ENCODE measurements at regions not wholly inside any gene's neighbourhood (a gene's known extent, or its start where the extent isn't known, plus 50 kb on each side); places are given as distances from the start of the nearest gene placed in this dataset.

- no peak overlapping the region for H2AFZ ChIP-seq (ENCODE audit: low read length)
- no peaks in the 10 kb centered on the region for H3K4me1 ChIP-seq (ENCODE audit: control insufficient read depth, extremely low read depth, insufficient read depth, low read length)
- no peak overlapping the region for H3K9ac ChIP-seq (ENCODE audit: insufficient read depth, low read length)
- H3K4me2 ChIP-seq (ENCODE audit: extremely low read depth, insufficient read depth, low read length): no peak overlapping the region
- no peaks in the 10 kb centered on the region for H4K20me1 ChIP-seq (ENCODE audit: control insufficient read depth, extremely low read depth, insufficient read depth, low read length)
- no peak for TF ChIP-seq CTCF (conservative IDR thresholded peaks at IDR 0.05 in 1 of 2, IDR thresholded peaks at IDR 0.05 in 1 of 2; ENCODE audit: low read depth in 1 of 2, low read length in 2 of 2)
- TF ChIP-seq EZH2 (IDR thresholded peaks at IDR 0.05; ENCODE audit: low read length, missing control alignments): no peak
- no peak overlapping the region for H3K27ac ChIP-seq (ENCODE audit: insufficient read depth, low read length)
- no peak overlapping the region for H3K4me3 ChIP-seq (replicated peaks in 1 of 4; ENCODE audit: control extremely low read depth in 1 of 4, insufficient read depth in 1 of 4, low read depth in 3 of 4, low read length in 4 of 4)
- H3K79me2 ChIP-seq (ENCODE audit: control insufficient read depth, insufficient read depth, low read length): no peaks in the 10 kb centered on the region
- H3K27me3 ChIP-seq (ENCODE audit: control insufficient read depth, insufficient read depth, low read length): no peaks in the 10 kb centered on the region
- no peaks in the 10 kb centered on the region for H3K36me3 ChIP-seq (ENCODE audit: control insufficient read depth, insufficient read depth, low read length)
- H3K9me3 ChIP-seq (ENCODE audit: control insufficient read depth, insufficient read depth, low read depth, low read length): peaks cover 2% of the 10 kb centered on the region
- DNase-seq (ENCODE audit: low read depth in 2 of 2): no peak
Observed at GRCh38 chr2:505941-506340, 171.3 kb downstream of the TMEM18 start.

GRCh38 chr2:503288-503999 is 173.8 kb downstream of the TMEM18 start:
- H4K20me1 ChIP-seq (ENCODE audit: control insufficient read depth, extremely low read depth, insufficient read depth, low read length): no peaks in the 10 kb centered on the region
- H3K4me3 ChIP-seq (replicated peaks in 1 of 4; ENCODE audit: control extremely low read depth in 1 of 4, insufficient read depth in 1 of 4, low read depth in 3 of 4, low read length in 4 of 4): no peak overlapping the region
- H3K9ac ChIP-seq (ENCODE audit: insufficient read depth, low read length): no peak overlapping the region
- no peak overlapping the region for H3K27ac ChIP-seq (ENCODE audit: insufficient read depth, low read length)
- no peak for DNase-seq (ENCODE audit: low read depth in 2 of 2)
- H3K9me3 ChIP-seq (ENCODE audit: control insufficient read depth, insufficient read depth, low read depth, low read length): no peaks in the 10 kb centered on the region
- H3K4me1 ChIP-seq (ENCODE audit: control insufficient read depth, extremely low read depth, insufficient read depth, low read length): no peaks in the 10 kb centered on the region
- no peaks in the 10 kb centered on the region for H3K36me3 ChIP-seq (ENCODE audit: control insufficient read depth, insufficient read depth, low read length)
- no peak for TF ChIP-seq EZH2 (IDR thresholded peaks at IDR 0.05; ENCODE audit: low read length, missing control alignments)
- TF ChIP-seq CTCF (conservative IDR thresholded peaks at IDR 0.05 in 1 of 2, IDR thresholded peaks at IDR 0.05 in 1 of 2; ENCODE audit: low read depth in 1 of 2, low read length in 2 of 2): no peak
- H3K4me2 ChIP-seq (ENCODE audit: extremely low read depth, insufficient read depth, low read length): no peak overlapping the region
- no peaks in the 10 kb centered on the region for H3K79me2 ChIP-seq (ENCODE audit: control insufficient read depth, insufficient read depth, low read length)
- no peak overlapping the region for H2AFZ ChIP-seq (ENCODE audit: low read length)
- no peaks in the 10 kb centered on the region for H3K27me3 ChIP-seq (ENCODE audit: control insufficient read depth, insufficient read depth, low read length)

DNA sequence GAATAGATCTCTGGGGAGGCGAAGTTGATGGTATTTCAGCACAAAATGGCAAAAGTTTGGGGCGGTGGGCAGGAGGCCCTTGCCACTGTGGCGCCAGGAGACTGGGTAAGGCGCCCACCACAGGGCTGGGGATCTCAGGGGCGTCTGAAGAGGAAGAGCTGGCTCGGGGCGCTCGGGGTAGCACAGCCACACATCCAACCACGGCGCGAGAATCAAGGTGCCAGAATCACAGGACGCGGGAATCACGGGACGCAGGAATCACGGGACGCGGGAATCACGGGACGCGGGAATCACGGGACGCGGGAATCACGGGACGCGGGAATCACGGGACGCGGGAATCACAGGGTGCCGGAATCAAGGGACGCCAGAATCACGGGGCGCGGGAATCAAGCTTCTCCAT is 174.4 kb downstream of the TMEM18 start:
- Histone ChIP-seq H3K4me1 (ENCODE audit: control insufficient read depth, extremely low read depth, insufficient read depth, low read length) (no peaks in the 10 kb centered on the region), H3K36me3 (ENCODE audit: control insufficient read depth, insufficient read depth, low read length) (no peaks in the 10 kb centered on the region), H3K4me2 (ENCODE audit: extremely low read depth, insufficient read depth, low read length) (no peak overlapping the region), H4K20me1 (ENCODE audit: control insufficient read depth, extremely low read depth, insufficient read depth, low read length) (no peaks in the 10 kb centered on the region), H3K79me2 (ENCODE audit: control insufficient read depth, insufficient read depth, low read length) (no peaks in the 10 kb centered on the region), H3K9me3 (ENCODE audit: control insufficient read depth, insufficient read depth, low read depth, low read length) (no peaks in the 10 kb centered on the region), H3K9ac (ENCODE audit: insufficient read depth, low read length) (no peak overlapping the region), H3K27ac (ENCODE audit: insufficient read depth, low read length) (no peak overlapping the region), H3K4me3 (replicated peaks in 1 of 4; ENCODE audit: control extremely low read depth in 1 of 4, insufficient read depth in 1 of 4, low read depth in 3 of 4, low read length in 4 of 4) (no peak overlapping the region), H2AFZ (ENCODE audit: low read length) (no peak overlapping the region), H3K27me3 (ENCODE audit: control insufficient read depth, insufficient read depth, low read length) (no peaks in the 10 kb centered on the region)
- TF ChIP-seq CTCF (conservative IDR thresholded peaks at IDR 0.05 in 1 of 2, IDR thresholded peaks at IDR 0.05 in 1 of 2; ENCODE audit: low read depth in 1 of 2, low read length in 2 of 2): no peak
- TF ChIP-seq EZH2 (IDR thresholded peaks at IDR 0.05; ENCODE audit: low read length, missing control alignments): no peak
- no peak for DNase-seq (ENCODE audit: low read depth in 2 of 2)
